ENCODE measurements at regions not wholly inside any gene's neighbourhood (a gene's known extent, or its start where the extent isn't known, plus 50 kb on each side); places are given as distances from the start of the nearest gene placed in this dataset.

GRCh38 chr1:116255486-116256285 is 117.4 kb upstream of the ATP1A1 start:
- TF ChIP-seq CTCF (IDR thresholded peaks at IDR 0.05; ENCODE audit: control insufficient read depth, insufficient read depth, low read depth, low read length, missing control alignments), result no peak
- H3K4me3 ChIP-seq (ENCODE audit: control insufficient read depth, low read depth, low read length), result no peak overlapping the region
- DNase-seq (ENCODE audit: low read depth), result no peak

- DNase-seq (ENCODE audit: low read depth), result no peak
- no peak overlapping the region for H3K4me3 ChIP-seq (ENCODE audit: control insufficient read depth, low read depth, low read length)
- TF ChIP-seq CTCF (IDR thresholded peaks at IDR 0.05; ENCODE audit: control insufficient read depth, insufficient read depth, low read depth, low read length, missing control alignments), result no peak
Measured at GRCh38 chr1:116256286-116256649, 116.8 kb upstream of the ATP1A1 start.

- TF ChIP-seq CTCF (IDR thresholded peaks at IDR 0.05; ENCODE audit: control insufficient read depth, insufficient read depth, low read depth, low read length, missing control alignments), result no peak
- H3K4me3 ChIP-seq (ENCODE audit: control insufficient read depth, low read depth, low read length), result no peak overlapping the region
- DNase-seq (ENCODE audit: low read depth), result no peak
Measured at GRCh38 chr1:116256875-116257274, 116.2 kb upstream of the ATP1A1 start.

- no peak for DNase-seq (ENCODE audit: low read depth)
- TF ChIP-seq CTCF (IDR thresholded peaks at IDR 0.05; ENCODE audit: control insufficient read depth, insufficient read depth, low read depth, low read length, missing control alignments), result no peak
- H3K4me3 ChIP-seq (ENCODE audit: control insufficient read depth, low read depth, low read length), result no peak overlapping the region
Measured at GRCh38 chr1:116257341-116257767, 115.7 kb upstream of the ATP1A1 start.

- no peak for DNase-seq (ENCODE audit: low read depth)
- no peak for TF ChIP-seq CTCF (IDR thresholded peaks at IDR 0.05; ENCODE audit: control insufficient read depth, insufficient read depth, low read depth, low read length, missing control alignments)
- H3K4me3 ChIP-seq (ENCODE audit: control insufficient read depth, low read depth, low read length), result no peak overlapping the region
Measured at GRCh38 chr1:116257836-116258235, 115.2 kb upstream of the ATP1A1 start.

- DNase-seq (ENCODE audit: low read depth), result no peak
- H3K4me3 ChIP-seq (ENCODE audit: control insufficient read depth, low read depth, low read length), result no peak overlapping the region
- no peak for TF ChIP-seq CTCF (IDR thresholded peaks at IDR 0.05; ENCODE audit: control insufficient read depth, insufficient read depth, low read depth, low read length, missing control alignments)
Measured at GRCh38 chr1:116258668-116259419, 114.2 kb upstream of the ATP1A1 start.
